ENCODE measurements at regions not wholly inside any gene's neighbourhood (a gene's known extent, or its start where the extent isn't known, plus 50 kb on each side); places are given as distances from the start of the nearest gene placed in this dataset.

- TF ChIP-seq CTCF (IDR thresholded peaks at IDR 0.05; ENCODE audit: control extremely low read depth, extremely low read depth, low read depth, missing control alignments) = no peak
- ChIA-PET POLR2A (no interaction called here), CTCF (no interaction called here)
- no peak for DNase-seq (ENCODE audit: extremely low spot score)
Measured at GRCh38 chr15:88747111-88747510, 56.1 kb upstream of the ACAN start.

GRCh38 chr15:88747631-88748030, 55.6 kb upstream of the ACAN start:
- ChIA-PET POLR2A (no interaction called here), CTCF (interaction anchor here (1.1 kb wide), 1 partner anchor 12 kb away, joined by 3 read pairs; no protein-coding TSS in a partner anchor)
- TF ChIP-seq CTCF (IDR thresholded peaks at IDR 0.05; ENCODE audit: control extremely low read depth, extremely low read depth, low read depth, missing control alignments) = no peak
- DNase-seq (ENCODE audit: extremely low spot score) = no peak

- DNase-seq (ENCODE audit: extremely low spot score) = no peak
- ChIA-PET POLR2A (no interaction called here), CTCF (interaction anchor here (0.9 to 1.1 kb wide), 2 partner anchors 12 to 15 kb away, joined by 3 read pairs; no protein-coding TSS in a partner anchor)
- no peak for TF ChIP-seq CTCF (IDR thresholded peaks at IDR 0.05; ENCODE audit: control extremely low read depth, extremely low read depth, low read depth, missing control alignments)
Measured at GRCh38 chr15:88748081-88748480, 55.2 kb upstream of the ACAN start.

GRCh38 chr15:88748651-88749050, 54.6 kb upstream of the ACAN start:
- POLR2A ChIA-PET = no interaction called here
- no peak for TF ChIP-seq CTCF (IDR thresholded peaks at IDR 0.05; ENCODE audit: control extremely low read depth, extremely low read depth, low read depth, missing control alignments)
- DNase-seq (ENCODE audit: extremely low spot score) = no peak
- CTCF ChIA-PET = interaction anchor here (0.9 to 1.1 kb wide), 2 partner anchors 13 to 14 kb away, joined by 3 read pairs; no protein-coding TSS in a partner anchor

- DNase-seq (ENCODE audit: extremely low spot score) = no peak
- POLR2A ChIA-PET = no interaction called here
- CTCF ChIA-PET = no interaction called here
- no peak for TF ChIP-seq CTCF (IDR thresholded peaks at IDR 0.05; ENCODE audit: control extremely low read depth, extremely low read depth, low read depth, missing control alignments)
Measured at GRCh38 chr15:88749699-88750098, 53.5 kb upstream of the ACAN start.

GRCh38 chr15:88752501-88752900, 50.7 kb upstream of the ACAN start:
- ChIA-PET CTCF (no interaction called here), POLR2A (no interaction called here)
- no peak for TF ChIP-seq CTCF (IDR thresholded peaks at IDR 0.05; ENCODE audit: control extremely low read depth, extremely low read depth, low read depth, missing control alignments)
- no peak for DNase-seq (ENCODE audit: extremely low spot score)

GRCh38 chr15:88752951-88753350, 50.3 kb upstream of the ACAN start:
- ChIA-PET POLR2A (no interaction called here), CTCF (no interaction called here)
- DNase-seq (ENCODE audit: extremely low spot score) = no peak
- no peak for TF ChIP-seq CTCF (IDR thresholded peaks at IDR 0.05; ENCODE audit: control extremely low read depth, extremely low read depth, low read depth, missing control alignments)
